HepG2 (cell line): ENCODE measurements at regions not wholly inside any gene's neighbourhood (a gene's known extent, or its start where the extent isn't known, plus 50 kb on each side); places are given as distances from the start of the nearest gene placed in this dataset.

ENCODE experiments used
- ATAC-seq: fragments of 200-7000 bp; cut with Tn5 transposase; 3 replicates; pipeline ENCODE4 v1.9.1; 2020; ENCODE audit warnings: mild to moderate bottlenecking, moderate library complexity
- BruUV-seq: library from RNA; stranded (reverse); fragments of 400-500 nt; replicated peaks from 2 replicates; lab custom pipeline; 2021; lab: Mats Ljungman, UMichigan
- CTCF ChIA-PET: fragments of 300-600 bp; formaldehyde crosslinking; extraction: SDS; loops from one replicate; lab custom pipeline; 2021; ENCODE audit warnings: low total read pairs, inconsistent platforms, low intra/inter-chr PET ratio; lab: Yijun Ruan, JAX
- POLR2A ChIA-PET: fragments of 350-600 bp; sonication (Branson Sonifier 250); formaldehyde crosslinking; loops from one replicate; lab custom pipeline; 2020; ENCODE audit warnings: antibody characterized with exemption, inconsistent platforms; lab: Yijun Ruan, JAX
- DNase-seq: peaks from one replicate; pipeline ENCODE4 v3.0.0-alpha.2; 2015; ENCODE audit warnings: low spot score
- FAIRE-seq: peaks from 3 replicates; lab custom pipeline; 2011; peaks lifted over from hg19 to GRCh38; lab: Jason Lieb, UNC
- H2AFZ ChIP-seq: one replicate; pipeline ENCODE4 v1.6.1; 2011; ENCODE audit warnings: low read length, inconsistent platforms
- H3K27ac ChIP-seq: fragments of 300-600 bp; 3 replicates; pipeline ENCODE4 v1.8.0; 2011; ENCODE audit warnings: mixed run types, mild to moderate bottlenecking, mixed read lengths, low read length, inconsistent platforms; ENCODE audit not compliant: insufficient read depth; ENCODE audit errors: extremely low read length
- H3K27me3 ChIP-seq, 2 experiments: fragments of 200-600 bp in 1 of 2; 2 replicates in 1 of 2; 3 replicates in 1 of 2; pipeline versions ENCODE4 v1.6.0 to v1.8.0; 2011; ENCODE audit warnings: low read length in 2 of 2, mild to moderate bottlenecking in 2 of 2, moderate library complexity in 2 of 2, inconsistent platforms in 1 of 2; ENCODE audit not compliant: insufficient read depth in 2 of 2, control insufficient read depth in 1 of 2
- H3K36me3 ChIP-seq, 2 experiments: fragments of 200-600 bp in 1 of 2; replicated peaks in 1 of 2; 2 replicates in 1 of 2; 3 replicates in 1 of 2; pipeline versions ENCODE4 v1.5.1 to v1.8.0; 2011; ENCODE audit warnings: low read length in 2 of 2, inconsistent platforms in 1 of 2; ENCODE audit not compliant: insufficient read depth in 2 of 2, control insufficient read depth in 1 of 2
- H3K4me1 ChIP-seq: 2 replicates; pipeline ENCODE4 v1.5.1; 2012; ENCODE audit warnings: low read length, inconsistent platforms; ENCODE audit not compliant: insufficient read depth
- H3K4me2 ChIP-seq: 2 replicates; pipeline ENCODE4 v1.6.0; 2011; ENCODE audit warnings: low read depth, low read length, inconsistent platforms
- H3K4me3 ChIP-seq, 3 experiments: fragments of 200-600 bp in 1 of 3; sonication (generic), shearing (Covaris generic) in 1 of 3; replicated peaks in 1 of 3; 2 replicates each; pipeline ENCODE4 v1.5.1; 2011 to 2016; ENCODE audit warnings: low read length in 3 of 3, inconsistent platforms in 2 of 3, low read depth in 2 of 3, mild to moderate bottlenecking in 2 of 3, control low read depth in 1 of 3, mixed read lengths in 1 of 3; ENCODE audit not compliant: insufficient read depth in 1 of 3
- H3K79me2 ChIP-seq: one replicate; pipeline ENCODE4 v1.6.1; 2011; ENCODE audit warnings: low read length, inconsistent platforms; ENCODE audit not compliant: insufficient read depth
- H3K9ac ChIP-seq: 2 replicates; pipeline ENCODE4 v1.6.0; 2011; ENCODE audit warnings: mild to moderate bottlenecking, low read depth, low read length, inconsistent platforms; ENCODE audit not compliant: insufficient read depth
- H3K9me3 ChIP-seq: 2 replicates; pipeline ENCODE4 v1.5.1; 2012; ENCODE audit warnings: mild to moderate bottlenecking, low read length
- H4K20me1 ChIP-seq: 2 replicates; pipeline ENCODE4 v1.6.0; 2011; ENCODE audit warnings: inconsistent platforms, mild to moderate bottlenecking, low read length, moderate library complexity; ENCODE audit not compliant: insufficient read depth
- ASH2L ChIP-seq: fragments of 300-600, 200-600 bp; sonication (generic); IDR thresholded peaks from 2 replicates; pipeline ENCODE4 v1.7.0; 2017; ENCODE audit warnings: low read depth, mild to moderate bottlenecking, moderate library complexity, mixed read lengths, low read length; ENCODE audit not compliant: insufficient read length
- KMT2B ChIP-seq: IDR thresholded peaks from 2 replicates; pipeline ENCODE4 v1.6.1; 2016; ENCODE audit warnings: missing genetic modification reagents, missing compliant biosample characterization
- TAF1 ChIP-seq: sonication (generic); formaldehyde crosslinking; IDR thresholded peaks from 2 replicates; pipeline ENCODE4 v1.4.0; 2020; ENCODE audit warnings: missing genetic modification reagents
- ZNF235 ChIP-seq: sonication (generic); formaldehyde crosslinking; IDR thresholded peaks from 2 replicates; pipeline ENCODE4 v1.8.1; 2023; ENCODE audit warnings: mild to moderate bottlenecking, missing genetic modification reagents, borderline replicate concordance
- WGBS: methylation state at CpG from one replicate; pipeline ENCODE4 v1.1.6; 2017; ENCODE audit warnings: low lambda C conversion rate; 5-methylcytosine and 5-hydroxymethylcytosine counted together
- in situ Hi-C: cut with HindIII; loops from 2 replicates; pipeline ENCODE4 v1.10.0; 2017; ENCODE audit warnings: low pct_unique_long_range_greater_than_20kb; ENCODE audit not compliant: extremely low pct_ligation_motif_present
- intact Hi-C: fragments of 100-400 bp; cut with micrococcal nuclease; formaldehyde crosslinking; loops from one replicate; pipeline ENCODE4 v1.10.0; 2022; ENCODE audit not compliant: unreplicated experiment
- TF ChIP-seq, protein P1 (sequence below): sonication (generic); formaldehyde crosslinking; IDR thresholded peaks from 2 replicates; pipeline ENCODE4; 2020; ENCODE audit warnings: missing genetic modification reagents, mild to moderate bottlenecking, borderline replicate concordance
- TF ChIP-seq, protein P2 (sequence below): sonication (generic); formaldehyde crosslinking; IDR thresholded peaks from one replicate; pipeline ENCODE4 v1.5.1; 2020; ENCODE audit warnings: mild to moderate bottlenecking, missing genetic modification reagents; ENCODE audit errors: not compliant biosample characterization
- TF ChIP-seq, protein P3 (sequence below): IDR thresholded peaks from 2 replicates; pipeline ENCODE4 v1.6.1; 2012; ENCODE audit warnings: inconsistent platforms
- TF ChIP-seq, protein P4 (sequence below): sonication (generic); formaldehyde crosslinking; IDR thresholded peaks from 2 replicates; pipeline ENCODE4 v1.4.0; 2020; ENCODE audit warnings: mild to moderate bottlenecking, missing genetic modification reagents
- TF ChIP-seq, protein P5 (sequence below): sonication (generic); formaldehyde crosslinking; IDR thresholded peaks from 2 replicates; pipeline ENCODE4 v1.4.0; 2020; ENCODE audit warnings: low read depth, mild to moderate bottlenecking, missing genetic modification reagents

DNA sequence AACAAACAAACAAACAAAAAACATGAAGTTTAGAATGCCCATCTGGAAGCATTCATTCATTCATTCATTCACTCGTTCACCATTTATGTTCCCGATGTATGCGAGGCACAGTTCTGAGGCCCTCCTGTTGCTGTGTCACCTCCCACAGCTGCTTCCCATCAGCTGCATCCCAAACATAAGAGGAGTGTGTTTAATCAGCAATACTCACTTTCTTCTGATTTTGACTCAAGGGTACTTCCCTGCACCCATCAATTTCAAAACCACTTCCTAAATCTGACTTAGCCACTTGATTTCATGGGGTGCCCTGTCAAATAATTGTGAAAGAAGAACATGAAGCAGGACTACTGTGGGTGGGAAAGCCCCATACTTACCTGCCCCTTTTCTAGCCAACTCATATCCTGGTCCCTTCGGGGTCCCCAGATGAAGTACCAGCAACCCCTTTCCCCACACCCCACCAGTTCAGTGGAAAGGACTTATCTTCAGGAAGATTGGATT is 128.0 kb upstream of the IL12B start:
- DNase-seq (no peak), FAIRE-seq (no peak), ATAC-seq (no peak)
- Histone ChIP-seq H4K20me1 (no peaks in the 10 kb centered on the region), H3K9me3 (no peaks in the 10 kb centered on the region), H3K27me3 (no peaks in the 10 kb centered on the region), H2AFZ (no peak overlapping the region), H3K4me2 (no peak overlapping the region), H3K27ac (no peak overlapping the region), H3K36me3 (no peaks in the 10 kb centered on the region), H3K4me1 (peaks cover 5% of the 10 kb centered on the region), H3K4me3 (no peak overlapping the region), H3K79me2 (no peaks in the 10 kb centered on the region), H3K9ac (no peak overlapping the region)
- CTCF ChIA-PET: no interaction called here
- intact Hi-C loops (no loop called here), in situ Hi-C loops (no loop called here)
- POLR2A ChIA-PET: no interaction called here
- BruUV-seq: no TSS peak
- WGBS: 46% methylated on average over 4 of the region's 4 CpGs
- TF ChIP-seq, protein P1, sequence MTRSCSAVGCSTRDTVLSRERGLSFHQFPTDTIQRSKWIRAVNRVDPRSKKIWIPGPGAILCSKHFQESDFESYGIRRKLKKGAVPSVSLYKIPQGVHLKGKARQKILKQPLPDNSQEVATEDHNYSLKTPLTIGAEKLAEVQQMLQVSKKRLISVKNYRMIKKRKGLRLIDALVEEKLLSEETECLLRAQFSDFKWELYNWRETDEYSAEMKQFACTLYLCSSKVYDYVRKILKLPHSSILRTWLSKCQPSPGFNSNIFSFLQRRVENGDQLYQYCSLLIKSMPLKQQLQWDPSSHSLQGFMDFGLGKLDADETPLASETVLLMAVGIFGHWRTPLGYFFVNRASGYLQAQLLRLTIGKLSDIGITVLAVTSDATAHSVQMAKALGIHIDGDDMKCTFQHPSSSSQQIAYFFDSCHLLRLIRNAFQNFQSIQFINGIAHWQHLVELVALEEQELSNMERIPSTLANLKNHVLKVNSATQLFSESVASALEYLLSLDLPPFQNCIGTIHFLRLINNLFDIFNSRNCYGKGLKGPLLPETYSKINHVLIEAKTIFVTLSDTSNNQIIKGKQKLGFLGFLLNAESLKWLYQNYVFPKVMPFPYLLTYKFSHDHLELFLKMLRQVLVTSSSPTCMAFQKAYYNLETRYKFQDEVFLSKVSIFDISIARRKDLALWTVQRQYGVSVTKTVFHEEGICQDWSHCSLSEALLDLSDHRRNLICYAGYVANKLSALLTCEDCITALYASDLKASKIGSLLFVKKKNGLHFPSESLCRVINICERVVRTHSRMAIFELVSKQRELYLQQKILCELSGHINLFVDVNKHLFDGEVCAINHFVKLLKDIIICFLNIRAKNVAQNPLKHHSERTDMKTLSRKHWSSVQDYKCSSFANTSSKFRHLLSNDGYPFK (CRISPR knock-in tag): no peak
- TF ChIP-seq, protein P2, sequence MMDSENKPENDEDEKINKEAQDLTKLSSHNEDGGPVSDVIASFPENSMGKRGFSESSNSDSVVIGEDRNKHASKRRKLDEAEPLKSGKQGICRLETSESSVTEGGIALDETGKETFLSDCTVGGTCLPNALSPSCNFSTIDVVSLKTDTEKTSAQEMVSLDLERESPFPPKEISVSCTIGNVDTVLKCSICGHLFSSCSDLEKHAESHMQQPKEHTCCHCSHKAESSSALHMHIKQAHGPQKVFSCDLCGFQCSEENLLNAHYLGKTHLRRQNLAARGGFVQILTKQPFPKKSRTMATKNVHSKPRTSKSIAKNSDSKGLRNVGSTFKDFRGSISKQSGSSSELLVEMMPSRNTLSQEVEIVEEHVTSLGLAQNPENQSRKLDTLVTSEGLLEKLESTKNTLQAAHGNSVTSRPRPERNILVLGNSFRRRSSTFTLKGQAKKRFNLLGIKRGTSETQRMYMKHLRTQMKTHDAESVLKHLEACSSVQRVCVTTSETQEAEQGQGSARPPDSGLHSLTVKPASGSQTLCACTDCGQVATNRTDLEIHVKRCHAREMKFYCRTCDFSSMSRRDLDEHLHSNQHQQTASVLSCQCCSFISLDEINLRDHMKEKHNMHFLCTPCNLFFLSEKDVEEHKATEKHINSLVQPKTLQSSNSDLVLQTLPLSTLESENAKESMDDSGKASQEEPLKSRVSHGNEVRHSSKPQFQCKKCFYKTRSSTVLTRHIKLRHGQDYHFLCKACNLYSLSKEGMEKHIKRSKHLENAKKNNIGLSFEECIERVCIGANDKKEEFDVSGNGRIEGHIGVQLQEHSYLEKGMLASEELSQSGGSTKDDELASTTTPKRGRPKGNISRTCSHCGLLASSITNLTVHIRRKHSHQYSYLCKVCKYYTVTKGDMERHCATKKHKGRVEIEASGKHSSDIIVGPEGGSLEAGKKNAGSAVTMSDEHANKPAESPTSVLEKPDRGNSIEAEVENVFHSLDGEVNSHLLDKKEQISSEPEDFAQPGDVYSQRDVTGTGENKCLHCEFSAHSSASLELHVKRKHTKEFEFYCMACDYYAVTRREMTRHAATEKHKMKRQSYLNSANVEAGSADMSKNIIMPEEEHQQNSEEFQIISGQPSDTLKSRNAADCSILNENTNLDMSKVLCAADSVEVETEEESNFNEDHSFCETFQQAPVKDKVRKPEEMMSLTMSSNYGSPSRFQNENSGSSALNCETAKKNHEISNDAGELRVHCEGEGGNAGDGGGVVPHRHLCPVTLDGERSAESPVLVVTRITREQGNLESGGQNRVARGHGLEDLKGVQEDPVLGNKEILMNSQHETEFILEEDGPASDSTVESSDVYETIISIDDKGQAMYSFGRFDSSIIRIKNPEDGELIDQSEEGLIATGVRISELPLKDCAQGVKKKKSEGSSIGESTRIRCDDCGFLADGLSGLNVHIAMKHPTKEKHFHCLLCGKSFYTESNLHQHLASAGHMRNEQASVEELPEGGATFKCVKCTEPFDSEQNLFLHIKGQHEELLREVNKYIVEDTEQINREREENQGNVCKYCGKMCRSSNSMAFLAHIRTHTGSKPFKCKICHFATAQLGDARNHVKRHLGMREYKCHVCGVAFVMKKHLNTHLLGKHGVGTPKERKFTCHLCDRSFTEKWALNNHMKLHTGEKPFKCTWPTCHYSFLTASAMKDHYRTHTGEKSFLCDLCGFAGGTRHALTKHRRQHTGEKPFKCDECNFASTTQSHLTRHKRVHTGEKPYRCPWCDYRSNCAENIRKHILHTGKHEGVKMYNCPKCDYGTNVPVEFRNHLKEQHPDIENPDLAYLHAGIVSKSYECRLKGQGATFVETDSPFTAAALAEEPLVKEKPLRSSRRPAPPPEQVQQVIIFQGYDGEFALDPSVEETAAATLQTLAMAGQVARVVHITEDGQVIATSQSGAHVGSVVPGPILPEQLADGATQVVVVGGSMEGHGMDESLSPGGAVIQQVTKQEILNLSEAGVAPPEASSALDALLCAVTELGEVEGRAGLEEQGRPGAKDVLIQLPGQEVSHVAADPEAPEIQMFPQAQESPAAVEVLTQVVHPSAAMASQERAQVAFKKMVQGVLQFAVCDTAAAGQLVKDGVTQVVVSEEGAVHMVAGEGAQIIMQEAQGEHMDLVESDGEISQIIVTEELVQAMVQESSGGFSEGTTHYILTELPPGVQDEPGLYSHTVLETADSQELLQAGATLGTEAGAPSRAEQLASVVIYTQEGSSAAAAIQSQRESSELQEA (CRISPR knock-in tag): no peak
- TF ChIP-seq, protein P3, sequence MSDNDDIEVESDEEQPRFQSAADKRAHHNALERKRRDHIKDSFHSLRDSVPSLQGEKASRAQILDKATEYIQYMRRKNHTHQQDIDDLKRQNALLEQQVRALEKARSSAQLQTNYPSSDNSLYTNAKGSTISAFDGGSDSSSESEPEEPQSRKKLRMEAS: no peak
- TF ChIP-seq, protein P4, sequence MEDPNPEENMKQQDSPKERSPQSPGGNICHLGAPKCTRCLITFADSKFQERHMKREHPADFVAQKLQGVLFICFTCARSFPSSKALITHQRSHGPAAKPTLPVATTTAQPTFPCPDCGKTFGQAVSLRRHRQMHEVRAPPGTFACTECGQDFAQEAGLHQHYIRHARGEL: no peak
- TF ChIP-seq TAF1: no peak
- no peak for TF ChIP-seq KMT2B
- TF ChIP-seq, protein P5, sequence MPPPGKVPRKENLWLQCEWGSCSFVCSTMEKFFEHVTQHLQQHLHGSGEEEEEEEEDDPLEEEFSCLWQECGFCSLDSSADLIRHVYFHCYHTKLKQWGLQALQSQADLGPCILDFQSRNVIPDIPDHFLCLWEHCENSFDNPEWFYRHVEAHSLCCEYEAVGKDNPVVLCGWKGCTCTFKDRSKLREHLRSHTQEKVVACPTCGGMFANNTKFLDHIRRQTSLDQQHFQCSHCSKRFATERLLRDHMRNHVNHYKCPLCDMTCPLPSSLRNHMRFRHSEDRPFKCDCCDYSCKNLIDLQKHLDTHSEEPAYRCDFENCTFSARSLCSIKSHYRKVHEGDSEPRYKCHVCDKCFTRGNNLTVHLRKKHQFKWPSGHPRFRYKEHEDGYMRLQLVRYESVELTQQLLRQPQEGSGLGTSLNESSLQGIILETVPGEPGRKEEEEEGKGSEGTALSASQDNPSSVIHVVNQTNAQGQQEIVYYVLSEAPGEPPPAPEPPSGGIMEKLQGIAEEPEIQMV (CRISPR knock-in tag): no peak
- TF ChIP-seq ASH2L: no peak
- no peak for TF ChIP-seq ZNF235 (CRISPR knock-in tag)
